ENCODE measurements at regions not wholly inside any gene's neighbourhood (a gene's known extent, or its start where the extent isn't known, plus 50 kb on each side); places are given as distances from the start of the nearest gene placed in this dataset.

GRCh38 chrX:95071621-95072020 lies 1397.6 kb downstream of the FAM133A start:
- H4K20me1 ChIP-seq (ENCODE audit: insufficient read depth, low read length), result no peaks in the 10 kb centered on the region
- no peak for DNase-seq (ENCODE audit: low spot score)
- 11% methylated on average over 2 of the region's 5 CpGs for WGBS (ENCODE audit: low lambda C conversion rate)
- BruUV-seq (replicated peaks), result no TSS peak
- POLR2A ChIA-PET, result no interaction called here
- H3K27me3 ChIP-seq (ENCODE audit: control insufficient read depth in 1 of 2, insufficient read depth in 2 of 2, low read length in 2 of 2), result no peaks in the 10 kb centered on the region
- H3K9ac ChIP-seq (ENCODE audit: insufficient read depth, low read depth, low read length), result no peak overlapping the region
- intact Hi-C loops (cut with micrococcal nuclease; ENCODE audit: unreplicated experiment), result no loop called here
- H3K4me3 ChIP-seq (replicated peaks in 1 of 3; ENCODE audit: insufficient read depth in 1 of 3, low read depth in 2 of 3, low read length in 3 of 3), result no peak overlapping the region
- FAIRE-seq, result no peak
- H3K9me3 ChIP-seq (ENCODE audit: low read length), result no peaks in the 10 kb centered on the region
- H3K79me2 ChIP-seq (ENCODE audit: insufficient read depth, low read length), result no peaks in the 10 kb centered on the region
- no peak overlapping the region for H3K4me2 ChIP-seq (ENCODE audit: low read depth, low read length)
- in situ Hi-C loops (cut with HindIII; ENCODE audit: extremely low pct_ligation_motif_present, low pct_unique_long_range_greater_than_20kb), result no loop called here
- ATAC-seq, result no peak
- CTCF ChIA-PET (ENCODE audit: low intra/inter-chr PET ratio, low total read pairs), result no interaction called here
- no peaks in the 10 kb centered on the region for H3K4me1 ChIP-seq (ENCODE audit: insufficient read depth, low read length)
- no peak overlapping the region for H2AFZ ChIP-seq (ENCODE audit: low read length)
- no peaks in the 10 kb centered on the region for H3K36me3 ChIP-seq (replicated peaks in 1 of 2; ENCODE audit: control insufficient read depth in 1 of 2, insufficient read depth in 2 of 2, low read length in 2 of 2)
- TF ChIP-seq SNAPC2 (CRISPR knock-in tag; IDR thresholded peaks at IDR 0.05), result no peak
- no peak for TF ChIP-seq ZNF468 (CRISPR knock-in tag; IDR thresholded peaks at IDR 0.05)
- no peak for TF ChIP-seq ZNF33B (CRISPR knock-in tag; IDR thresholded peaks at IDR 0.05)
- no peak overlapping the region for H3K27ac ChIP-seq (ENCODE audit: extremely low read length, insufficient read depth, low read length)

- Histone ChIP-seq H3K27me3 (ENCODE audit: control insufficient read depth in 1 of 2, insufficient read depth in 2 of 2, low read length in 2 of 2) (no peaks in the 10 kb centered on the region), H3K9me3 (ENCODE audit: low read length) (no peaks in the 10 kb centered on the region), H3K36me3 (replicated peaks in 1 of 2; ENCODE audit: control insufficient read depth in 1 of 2, insufficient read depth in 2 of 2, low read length in 2 of 2) (no peaks in the 10 kb centered on the region), H3K9ac (ENCODE audit: insufficient read depth, low read depth, low read length) (no peak overlapping the region), H2AFZ (ENCODE audit: low read length) (no peak overlapping the region), H3K27ac (ENCODE audit: extremely low read length, insufficient read depth, low read length) (no peak overlapping the region), H3K4me2 (ENCODE audit: low read depth, low read length) (no peak overlapping the region), H3K4me3 (replicated peaks in 1 of 3; ENCODE audit: insufficient read depth in 1 of 3, low read depth in 2 of 3, low read length in 3 of 3) (no peak overlapping the region), H3K79me2 (ENCODE audit: insufficient read depth, low read length) (no peaks in the 10 kb centered on the region), H4K20me1 (ENCODE audit: insufficient read depth, low read length) (no peaks in the 10 kb centered on the region), H3K4me1 (ENCODE audit: insufficient read depth, low read length) (no peaks in the 10 kb centered on the region)
- 0% methylated on average over 1 of the region's 1 CpG for WGBS (ENCODE audit: low lambda C conversion rate)
- ChIA-PET CTCF (ENCODE audit: low intra/inter-chr PET ratio, low total read pairs) (interaction anchor here (1.9 kb wide), 1 partner anchor 245 kb away, joined by 7 read pairs; no protein-coding TSS in a partner anchor), POLR2A (no interaction called here)
- no TSS peak for BruUV-seq (replicated peaks)
- DNase-seq (ENCODE audit: low spot score) (peak; percentile 2), ATAC-seq (no peak), FAIRE-seq (no peak)
- in situ Hi-C loops (cut with HindIII; ENCODE audit: extremely low pct_ligation_motif_present, low pct_unique_long_range_greater_than_20kb), result no loop called here
- peak; percentile 22; the same call in 1 of the 2 replicates for TF ChIP-seq CTCF (CRISPR knock-in tag; IDR thresholded peaks at IDR 0.05)
- TF ChIP-seq ZNF800 (CRISPR knock-in tag; IDR thresholded peaks at IDR 0.05), result no peak
- no peak for TF ChIP-seq RARG (CRISPR knock-in tag; IDR thresholded peaks at IDR 0.05; ENCODE audit: low read depth)
- TF ChIP-seq ZNF652 (CRISPR knock-in tag; IDR thresholded peaks at IDR 0.05; ENCODE audit: borderline replicate concordance, low read depth), result peak; percentile 86
- no peak for TF ChIP-seq RFX3 (CRISPR knock-in tag; IDR thresholded peaks at IDR 0.05)
- TF ChIP-seq ZFP82 (CRISPR knock-in tag; IDR thresholded peaks at IDR 0.05; ENCODE audit: borderline replicate concordance), result no peak
- TF ChIP-seq MYC (CRISPR knock-in tag; IDR thresholded peaks at IDR 0.05; ENCODE audit: borderline replicate concordance), result no peak
- TF ChIP-seq ESRRA (CRISPR knock-in tag; IDR thresholded peaks at IDR 0.05; ENCODE audit: low read depth), result no peak
- TF ChIP-seq NR3C1 (CRISPR knock-in tag; IDR thresholded peaks at IDR 0.05), result no peak
- peak; percentile 7; the same call in 1 of the 2 replicates for TF ChIP-seq STAG1 (CRISPR knock-in tag; IDR thresholded peaks at IDR 0.05)
- TF ChIP-seq ZNF232 (CRISPR knock-in tag; IDR thresholded peaks at IDR 0.05; ENCODE audit: borderline replicate concordance), result no peak
- TF ChIP-seq FOXA3 (CRISPR knock-in tag; IDR thresholded peaks at IDR 0.05), result no peak
- intact Hi-C loops (cut with micrococcal nuclease; ENCODE audit: unreplicated experiment), result no loop called here
These were observed 1402.4 kb downstream of the FAM133A start for GRCh38 chrX:95076449-95076848.

Data from HepG2 (cell line).